ENCODE measurements at regions not wholly inside any gene's neighbourhood (a gene's known extent, or its start where the extent isn't known, plus 50 kb on each side); places are given as distances from the start of the nearest gene placed in this dataset. TPM values are rescaled to one million over a fixed set of nuclear protein-coding genes. Genes with fewer than 3 reads are reported as not detected.
"Not testable (repeated sequence)": the region's sequence is repeated elsewhere in the genome, so short reads cannot be mapped to it uniquely, and the experiment has no call there.

- 30% methylated on average over 11 of the region's 11 CpGs for WGBS (ENCODE audit: insufficient coverage, insufficient replicate concordance, low lambda C conversion rate, missing lambda C conversion rate)
- intact Hi-C loops (cut with micrococcal nuclease; ENCODE audit: unreplicated experiment); RAD21 ChIA-PET (ENCODE audit: unreplicated experiment); H3K9me3 ChIP-seq (replicated peaks; ENCODE audit: control insufficient read depth, insufficient read depth, low read length); H2AFZ ChIP-seq (ENCODE audit: control insufficient read depth, low read depth, low read length); in situ Hi-C loops (cut with MboI); BruUV-seq (replicated peaks); ATAC-seq; H3K9ac ChIP-seq (ENCODE audit: control insufficient read depth, insufficient read depth, low read length); DNase-seq (ENCODE audit: low read depth, low spot score); POLR2A ChIA-PET; SMC1A ChIA-PET (ENCODE audit: uncharacterized antibody, unreplicated experiment); FAIRE-seq; H3K36me3 ChIP-seq (ENCODE audit: control insufficient read depth in 2 of 2, insufficient read depth in 2 of 2, low read length in 1 of 2); H3K4me1 ChIP-seq (ENCODE audit: control insufficient read depth, insufficient read depth, low read length); H3K27ac ChIP-seq (ENCODE audit: control insufficient read depth, insufficient read depth); CTCF ChIA-PET; H3K4me2 ChIP-seq (ENCODE audit: control insufficient read depth, insufficient read depth); H3K4me3 ChIP-seq; H4K20me1 ChIP-seq (ENCODE audit: control insufficient read depth, insufficient read depth); H3K27me3 ChIP-seq (replicated peaks in 1 of 2; ENCODE audit: control insufficient read depth in 2 of 2, insufficient read depth in 2 of 2, low read length in 1 of 2); H3K79me2 ChIP-seq (ENCODE audit: control insufficient read depth, insufficient read depth, low read length): not testable (repeated sequence)
Measured at GRCh38 chr2:5629510-5629909, 62.7 kb upstream of the SOX11 start.

- H4K20me1 ChIP-seq (ENCODE audit: control insufficient read depth, insufficient read depth); SMC1A ChIA-PET (ENCODE audit: uncharacterized antibody, unreplicated experiment); H3K9ac ChIP-seq (ENCODE audit: control insufficient read depth, insufficient read depth, low read length); H3K4me2 ChIP-seq (ENCODE audit: control insufficient read depth, insufficient read depth); ATAC-seq; H3K4me1 ChIP-seq (ENCODE audit: control insufficient read depth, insufficient read depth, low read length); FAIRE-seq; H2AFZ ChIP-seq (ENCODE audit: control insufficient read depth, low read depth, low read length); H3K79me2 ChIP-seq (ENCODE audit: control insufficient read depth, insufficient read depth, low read length); in situ Hi-C loops (cut with MboI); DNase-seq (ENCODE audit: low read depth, low spot score); RAD21 ChIA-PET (ENCODE audit: unreplicated experiment); H3K27me3 ChIP-seq (replicated peaks in 1 of 2; ENCODE audit: control insufficient read depth in 2 of 2, insufficient read depth in 2 of 2, low read length in 1 of 2); H3K4me3 ChIP-seq; POLR2A ChIA-PET; H3K9me3 ChIP-seq (replicated peaks; ENCODE audit: control insufficient read depth, insufficient read depth, low read length); H3K36me3 ChIP-seq (ENCODE audit: control insufficient read depth in 2 of 2, insufficient read depth in 2 of 2, low read length in 1 of 2); CTCF ChIA-PET; intact Hi-C loops (cut with micrococcal nuclease; ENCODE audit: unreplicated experiment); H3K27ac ChIP-seq (ENCODE audit: control insufficient read depth, insufficient read depth); BruUV-seq (replicated peaks): not testable (repeated sequence)
- 53% methylated on average over 2 of the region's 2 CpGs for WGBS (ENCODE audit: insufficient coverage, insufficient replicate concordance, low lambda C conversion rate, missing lambda C conversion rate)
Measured at GRCh38 chr2:5637051-5637450, 55.1 kb upstream of the SOX11 start.

Small RNAs in the stretch of these regions (small RNA-seq; reads per million reads assigned to genes)
- gene RF00322 (not detected), gene RNU6-649P (not detected)

Measured in GM12878 (cell line).